ENCODE measurements at regions not wholly inside any gene's neighbourhood (a gene's known extent, or its start where the extent isn't known, plus 50 kb on each side); places are given as distances from the start of the nearest gene placed in this dataset.

DNA sequence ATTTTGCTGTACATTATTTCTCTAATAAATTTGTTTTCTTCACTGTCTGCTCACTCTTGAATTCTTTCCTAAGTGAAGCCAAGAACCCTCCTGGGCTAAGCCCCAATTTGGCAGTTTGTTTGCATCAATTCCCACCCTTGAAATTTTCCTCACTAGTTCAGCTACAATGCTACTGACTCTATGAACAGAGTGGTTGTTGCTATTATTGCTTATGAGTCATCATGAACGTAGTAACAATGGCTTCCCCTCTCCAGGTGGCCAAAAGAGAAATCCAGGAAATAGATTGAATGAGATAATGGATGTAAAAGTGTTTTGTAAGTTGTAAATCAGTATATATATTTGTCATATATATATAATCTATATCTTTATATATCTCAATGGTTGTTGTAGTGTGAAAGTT lies 193.0 kb downstream of the URB2 start:
- DNase-seq (ENCODE audit: low read depth) = no peak

DNA sequence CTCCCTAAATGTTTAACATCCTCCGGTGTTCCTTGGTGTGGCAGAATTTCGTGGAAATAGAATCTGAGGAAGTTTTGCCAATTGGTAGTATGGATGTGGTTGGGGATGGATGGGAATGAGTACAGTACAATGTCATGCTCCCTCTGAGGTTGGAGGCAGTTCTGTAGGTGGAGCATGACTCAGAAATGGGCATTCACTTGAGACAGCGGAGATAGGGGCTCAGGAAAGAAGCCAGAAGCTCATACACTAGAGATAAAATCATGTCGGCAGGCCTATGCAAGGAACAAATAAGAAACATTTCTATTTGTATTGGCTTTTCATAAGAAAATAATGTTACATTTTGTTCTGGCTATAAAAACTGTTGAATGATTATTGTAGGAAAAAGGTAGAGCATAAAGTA lies 196.0 kb downstream of the URB2 start:
- DNase-seq (ENCODE audit: low read depth) = peak; percentile 55

DNA sequence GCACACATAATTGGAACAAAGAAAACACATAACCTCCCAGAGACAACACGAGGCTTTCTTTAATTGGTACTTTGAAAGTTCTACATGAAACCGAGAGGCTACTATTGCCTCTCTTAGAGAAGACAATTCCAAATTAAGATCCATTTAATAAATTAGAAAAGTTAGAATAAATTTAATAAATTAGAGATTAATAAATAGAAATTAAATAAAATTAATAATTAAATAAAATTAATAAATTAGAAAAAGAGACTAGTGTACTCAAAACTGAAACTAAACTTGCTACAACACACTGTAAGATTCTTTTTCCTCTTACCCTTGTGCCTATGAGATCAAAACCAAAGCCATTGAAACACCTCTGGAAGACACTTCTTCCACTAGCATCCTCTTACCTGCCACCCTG lies 199.0 kb downstream of the URB2 start:
- DNase-seq (ENCODE audit: low read depth) = no peak

GRCh38 chr1:229828461-229828860 lies 202.4 kb downstream of the URB2 start:
- no peak for DNase-seq (ENCODE audit: low read depth)

- no peak for DNase-seq (ENCODE audit: low read depth)
These were observed 206.6 kb downstream of the URB2 start for GRCh38 chr1:229832695-229833094.

- DNase-seq (ENCODE audit: low read depth) = no peak
These were observed 208.2 kb downstream of the URB2 start for GRCh38 chr1:229834230-229834629.

- DNase-seq (ENCODE audit: low read depth) = no peak
These were observed 209.2 kb downstream of the URB2 start for GRCh38 chr1:229835226-229835625.

- no peak for DNase-seq (ENCODE audit: low read depth)
These were observed 210.3 kb downstream of the URB2 start for GRCh38 chr1:229836324-229836723.

DNA sequence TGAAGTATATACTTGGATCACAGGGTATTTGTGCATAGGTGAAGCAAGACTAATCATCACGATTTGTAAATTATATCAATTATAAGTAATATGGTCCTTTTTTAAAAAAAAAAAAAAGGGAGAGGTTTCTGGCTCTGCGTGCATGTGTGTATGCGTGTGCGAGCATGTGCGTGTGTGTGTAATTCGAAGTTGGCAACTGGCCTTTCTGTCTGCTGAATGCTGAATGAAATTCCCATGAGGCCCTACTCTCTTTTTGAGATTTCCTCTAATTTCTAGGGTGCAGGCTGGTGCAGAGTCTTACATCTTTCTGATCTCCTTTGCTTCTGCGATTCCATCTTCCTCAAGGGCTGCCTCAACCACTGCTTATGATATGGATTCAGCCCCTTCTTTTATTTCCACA lies 212.2 kb downstream of the URB2 start:
- DNase-seq (ENCODE audit: low read depth) = no peak

- no peak for DNase-seq (ENCODE audit: low read depth)
These were observed 213.8 kb downstream of the URB2 start for GRCh38 chr1:229839800-229840199.

- no peak for DNase-seq (ENCODE audit: low read depth)
These were observed 215.2 kb downstream of the URB2 start for GRCh38 chr1:229841230-229841629.

DNA sequence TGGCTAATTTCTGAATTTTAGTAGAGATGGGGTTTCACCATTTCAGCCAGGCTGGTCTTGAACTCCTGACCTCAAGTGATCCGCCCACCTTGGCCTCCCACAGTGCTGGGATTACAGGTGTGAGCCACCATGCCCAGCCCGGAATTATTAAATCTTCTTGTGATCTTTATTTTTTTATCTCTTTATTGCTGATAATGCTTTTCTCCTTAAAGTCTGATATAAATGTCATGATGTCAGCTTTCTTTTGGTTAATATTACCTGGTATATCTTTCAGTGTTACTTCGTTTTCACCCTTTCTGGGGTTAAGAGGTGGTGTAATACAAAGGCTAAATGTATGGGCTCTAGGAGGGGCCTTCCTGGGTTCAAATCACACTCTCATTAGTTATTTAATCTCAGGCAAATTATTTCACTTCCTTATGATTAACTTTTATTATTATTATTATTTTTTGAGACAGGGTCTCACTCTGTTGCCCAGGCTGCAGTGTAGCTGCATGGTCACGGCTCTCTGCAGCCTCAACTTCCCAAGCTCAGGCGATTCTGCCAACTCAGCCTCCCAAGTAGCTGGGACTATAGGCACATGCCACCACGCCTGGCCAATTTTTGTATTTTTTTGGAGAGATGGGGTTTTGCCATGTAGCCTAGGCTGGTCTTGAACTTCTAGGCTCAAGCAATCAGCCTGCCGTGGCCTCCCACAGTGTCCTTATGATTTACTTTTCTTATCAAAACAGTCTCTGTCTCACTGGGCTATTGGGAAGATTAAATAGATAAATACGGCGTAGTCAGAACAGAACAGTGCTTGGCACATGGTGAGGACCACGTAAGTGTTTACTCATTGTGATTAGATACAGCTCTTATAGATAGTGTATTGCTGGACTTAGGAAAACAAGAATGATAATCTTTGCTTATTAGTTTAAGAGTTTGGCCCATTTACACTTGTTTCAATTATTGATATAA lies 216.5 kb downstream of the URB2 start:
- peak; percentile 61 for DNase-seq (ENCODE audit: low read depth)

DNA sequence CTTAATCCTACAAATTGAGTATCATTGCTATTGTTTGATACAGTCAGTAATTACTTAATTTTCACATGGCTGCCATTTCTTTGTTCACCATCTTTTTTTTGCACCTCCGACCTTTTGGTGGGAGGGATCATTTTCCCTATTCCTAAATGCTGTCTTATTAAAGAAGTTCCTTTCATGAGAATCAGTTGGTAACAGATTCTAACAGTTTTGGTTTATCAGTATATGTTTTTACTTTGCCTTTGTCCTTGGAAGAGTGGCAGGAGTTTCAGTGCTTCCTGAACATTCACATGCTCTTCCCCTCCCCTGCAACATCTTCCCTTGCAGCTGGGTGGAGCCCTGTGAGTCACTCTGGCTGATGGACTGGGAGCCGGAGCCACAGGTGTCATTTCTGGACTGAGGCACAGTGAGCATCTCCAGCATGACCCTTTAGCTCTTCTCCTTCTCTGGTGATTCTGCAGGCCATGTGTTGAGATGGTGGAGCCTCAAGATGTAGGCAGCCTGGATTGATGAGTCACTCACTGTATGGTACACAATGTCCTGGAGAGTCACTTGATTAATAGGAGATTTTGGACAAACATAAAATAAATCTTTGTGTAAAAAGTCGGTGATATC lies 217.7 kb downstream of the URB2 start:
- DNase-seq (ENCODE audit: low read depth) = peak; percentile 80

- DNase-seq (ENCODE audit: low read depth) = no peak
These were observed 218.6 kb downstream of the URB2 start for GRCh38 chr1:229844675-229845074.

DNA sequence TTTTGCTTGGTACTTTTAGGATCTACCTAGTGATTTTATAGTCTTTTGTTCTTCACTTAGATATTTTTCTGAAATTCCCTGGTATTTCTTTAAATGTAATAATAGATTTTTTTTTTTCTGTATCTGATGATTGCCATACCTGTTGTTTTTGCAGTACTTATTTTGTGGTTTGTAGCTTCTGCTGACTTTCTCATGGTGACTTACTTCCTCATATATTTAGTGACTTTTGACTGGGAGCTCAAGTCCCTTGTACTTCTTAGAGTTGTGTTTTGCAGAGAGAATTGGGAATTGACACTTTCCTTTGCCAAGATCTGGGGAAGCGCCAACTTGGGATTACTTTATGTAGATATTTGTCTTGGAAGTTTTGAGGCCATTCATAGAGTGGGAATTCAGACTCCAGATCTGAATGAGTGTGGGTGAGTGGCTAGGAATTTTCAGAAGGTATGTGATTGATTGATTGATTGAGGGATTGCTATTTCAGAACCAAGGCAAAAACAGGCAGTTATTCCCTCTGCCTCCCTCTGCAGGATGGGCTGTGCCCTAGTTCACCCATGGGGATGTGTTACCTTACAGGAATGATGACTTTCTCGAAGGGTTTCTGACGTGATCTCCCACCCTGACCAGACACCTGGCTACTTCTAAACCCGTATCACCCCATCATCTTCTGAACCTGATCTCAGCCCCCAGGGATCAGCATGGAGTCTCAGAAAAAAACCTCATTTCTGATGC lies 219.5 kb downstream of the URB2 start:
- no peak for DNase-seq (ENCODE audit: low read depth)

GRCh38 chr1:229846351-229846750 lies 220.3 kb downstream of the URB2 start:
- no peak for DNase-seq (ENCODE audit: low read depth)

DNA sequence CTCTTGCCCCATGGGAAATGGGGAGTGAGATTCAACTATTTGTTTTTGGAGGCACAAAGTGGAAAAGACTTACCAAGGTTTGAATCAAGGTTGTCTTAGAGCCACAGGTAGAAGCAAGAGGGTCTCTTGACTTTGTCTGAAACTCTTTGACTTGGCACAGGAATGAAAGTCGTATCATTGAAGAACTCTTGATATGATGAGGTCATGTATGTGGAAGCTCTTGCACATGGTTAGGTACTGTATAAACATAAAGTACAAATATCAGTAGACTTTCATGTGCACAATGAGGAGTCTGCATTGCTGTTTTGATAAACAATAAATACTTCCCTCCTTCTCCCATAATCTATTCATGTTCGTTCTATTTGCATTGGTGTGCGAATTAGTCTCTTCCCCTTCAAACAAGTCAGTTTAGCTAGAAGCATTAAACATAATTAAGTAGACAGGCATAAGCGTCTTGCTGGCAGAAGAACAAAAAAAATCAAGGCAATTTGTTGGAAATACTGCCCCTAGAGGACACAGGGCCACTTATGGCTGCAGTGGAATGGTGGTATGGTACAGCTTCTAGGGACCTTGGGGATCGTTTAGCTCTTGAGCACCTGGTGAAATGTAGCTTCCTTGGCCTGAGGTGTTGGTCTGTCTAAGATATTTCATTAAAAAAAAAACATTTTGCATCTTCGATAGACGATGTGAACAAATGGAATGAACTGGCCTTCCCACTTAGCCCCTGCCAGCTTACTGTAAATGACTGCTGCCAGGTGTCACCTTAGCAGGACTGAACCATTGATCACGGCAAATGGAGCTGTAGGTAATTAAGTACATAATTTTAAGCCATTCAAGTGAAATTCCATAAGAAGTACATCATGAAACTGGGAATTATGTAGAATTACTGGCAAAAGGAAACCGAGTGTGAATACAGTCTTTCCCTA lies 218.0 kb upstream of the GALNT2 start:
- peak; percentile 33 for DNase-seq (ENCODE audit: low read depth)

DNA sequence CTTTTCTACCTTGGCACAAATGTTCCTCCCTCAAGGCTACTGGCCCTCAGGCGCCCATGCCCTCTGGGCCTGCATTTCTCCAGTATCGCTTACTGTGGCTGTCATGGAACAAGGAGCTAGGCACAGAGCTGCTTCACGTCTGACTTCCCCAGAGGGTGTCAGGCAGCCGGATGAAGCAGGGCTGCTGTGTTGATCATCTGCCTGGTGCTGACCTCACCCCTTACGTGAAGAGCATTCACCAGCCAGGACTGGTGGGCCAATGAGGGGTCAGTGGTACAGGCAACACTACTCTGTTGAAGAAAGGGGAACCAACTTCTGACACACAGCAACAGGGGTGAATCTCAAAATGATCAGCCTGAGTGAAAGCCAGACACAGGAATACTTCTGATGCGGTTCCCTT lies 215.5 kb upstream of the GALNT2 start:
- no peak for DNase-seq (ENCODE audit: low read depth)

DNA sequence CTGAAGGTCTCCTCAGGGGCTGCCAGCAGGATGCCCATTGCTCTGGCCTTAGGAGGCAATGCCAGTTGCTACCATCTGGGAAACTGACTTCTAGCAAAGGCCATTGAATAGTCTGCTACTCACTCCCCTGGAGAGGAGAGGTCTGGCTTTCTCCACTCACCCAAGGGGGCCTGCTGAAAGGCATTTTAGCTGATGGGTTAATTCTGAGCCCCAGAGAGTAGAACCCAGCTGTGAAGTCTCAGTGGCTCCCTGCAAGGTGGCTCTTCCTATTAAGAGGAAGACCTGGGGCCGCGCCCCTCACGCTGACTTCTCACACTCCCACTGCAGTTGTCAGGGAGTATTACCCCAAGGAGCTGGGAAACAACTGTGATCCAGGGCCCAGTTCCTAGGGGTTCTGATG lies 213.3 kb upstream of the GALNT2 start:
- no peak for DNase-seq (ENCODE audit: low read depth)

- no peak for DNase-seq (ENCODE audit: low read depth)
These were observed 212.4 kb upstream of the GALNT2 start for GRCh38 chr1:229854620-229855019.

GRCh38 chr1:229856009-229856650 lies 210.9 kb upstream of the GALNT2 start:
- no peak for DNase-seq (ENCODE audit: low read depth)

All from amniotic epithelial cell (primary cell).